ENCODE measurements at regions not wholly inside any gene's neighbourhood (a gene's known extent, or its start where the extent isn't known, plus 50 kb on each side); places are given as distances from the start of the nearest gene placed in this dataset.

GRCh38 chr10:78781991-78782390 is 286.8 kb upstream of the ZMIZ1 start:
- no peak for TF ChIP-seq CTCF (IDR thresholded peaks at IDR 0.05)
- TF ChIP-seq POLR2A (IDR thresholded peaks at IDR 0.05) = no peak
- TF ChIP-seq EP300 (IDR thresholded peaks at IDR 0.05) = no peak

All from tibial nerve (tissue), 4 donors.